ENCODE measurements at regions not wholly inside any gene's neighbourhood (a gene's known extent, or its start where the extent isn't known, plus 50 kb on each side); places are given as distances from the start of the nearest gene placed in this dataset.

DNA sequence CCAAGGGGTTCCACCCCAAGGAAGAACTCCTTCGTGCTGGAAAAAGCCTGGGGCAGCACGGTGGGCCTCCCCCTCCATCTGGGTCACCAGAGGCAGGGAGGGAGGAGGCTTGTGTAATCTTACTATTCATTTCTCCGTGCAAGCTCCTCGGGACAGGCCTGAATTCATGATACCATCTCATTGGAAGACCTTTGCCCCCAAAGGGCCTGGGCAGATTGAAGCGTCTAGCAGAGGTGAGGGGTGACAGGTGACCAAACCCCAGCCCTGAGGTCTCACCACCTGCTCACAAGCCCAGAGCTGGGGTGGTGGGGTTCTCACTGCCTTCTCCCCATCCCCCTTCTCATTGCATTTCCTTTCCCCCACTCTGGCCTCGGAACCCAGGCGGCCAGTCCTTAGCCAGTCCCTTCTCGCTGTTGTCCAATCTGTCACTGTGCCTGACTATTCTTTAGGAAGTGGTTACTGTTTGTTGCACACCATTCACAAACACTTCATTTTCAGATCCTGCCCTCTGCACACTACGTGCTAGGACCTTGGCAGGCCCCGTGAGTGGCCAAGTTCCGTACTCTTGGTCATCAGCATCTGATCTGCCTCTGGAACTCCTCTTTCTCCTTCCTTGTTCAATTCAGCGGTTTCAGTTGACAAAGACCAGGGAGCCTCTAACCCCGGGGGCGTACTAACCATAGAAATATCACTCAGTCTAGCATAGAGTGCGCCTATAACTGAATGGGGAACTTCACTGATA is 137.1 kb downstream of the LY86 start:
- no peak for TF ChIP-seq POLR2A (IDR thresholded peaks at IDR 0.05; ENCODE audit: low read length)
- TF ChIP-seq GATA1 (IDR thresholded peaks at IDR 0.05; ENCODE audit: low read depth, low read length), result no peak
